Psoas muscle (tissue), 7 donors: ENCODE measurements at regions not wholly inside any gene's neighbourhood (a gene's known extent, or its start where the extent isn't known, plus 50 kb on each side); places are given as distances from the start of the nearest gene placed in this dataset.

Experiments used
- ATAC-seq, 4 donors: fragments of 200-7000 bp; cut with Tn5 transposase; one replicate each; pipeline ENCODE4 v1.9.1; 2020; ENCODE audit warnings: moderate library complexity in 3 of 4, mild to moderate bottlenecking in 2 of 4
- DNase-seq, 2 donors: peaks; one replicate each; pipeline ENCODE4 v3.0.0-alpha.2; 2020
- H3K27ac ChIP-seq: fragments of 200-600 bp; one replicate; pipeline ENCODE4 v1.8.0; 2022
- H3K27me3 ChIP-seq, 3 donors: fragments of 200-600 bp in 1 of 3; one replicate each; pipeline versions ENCODE4 v1.6.1 to v1.8.0; 2013 to 2022; ENCODE audit warnings: low read length in 2 of 3, mild to moderate bottlenecking in 2 of 3, moderate library complexity in 1 of 3; ENCODE audit not compliant: insufficient read depth in 3 of 3
- H3K36me3 ChIP-seq, 2 donors: fragments of 200-600 bp in 1 of 2; one replicate each; pipeline versions ENCODE4 v1.6.1 to v1.8.0; 2013 to 2022; ENCODE audit warnings: low read depth in 1 of 2, mild to moderate bottlenecking in 1 of 2, moderate library complexity in 1 of 2; ENCODE audit not compliant: insufficient read depth in 1 of 2
- H3K4me1 ChIP-seq: fragments of 200-600 bp; one replicate; pipeline ENCODE4 v1.8.0; 2022
- H3K4me3 ChIP-seq: fragments of 200-600 bp; one replicate; pipeline ENCODE4 v1.8.0; 2022; ENCODE audit warnings: mild to moderate bottlenecking
- H3K9me3 ChIP-seq: fragments of 200-600 bp; one replicate; pipeline ENCODE4 v1.8.0; 2022
- WGBS, 3 donors: extraction: QIAGEN DNeasy Blood & Tissue Kit; methylation state at CpG; one replicate each; pipeline versions ENCODE4 v1.1.6 to v1.1.7; 2013; 5-methylcytosine and 5-hydroxymethylcytosine counted together
- intact Hi-C, 2 donors: fragments of 100-400 bp; cut with DNase I; formaldehyde crosslinking; loops; one replicate each; pipeline versions ENCODE4 v1.11.0 to v1.14.2; 2022
- TF ChIP-seq, protein P1 (sequence below): fragments of 200-600 bp; IDR thresholded peaks from one replicate; pipeline ENCODE4 v1.8.0; 2022; ENCODE audit warnings: antibody characterized with exemption
- donor health status: healthy with polysubstance abuse.
- donor health status: DM: no; HTN: no; CAD: no; lungs with moderate emphysema.
- donor health status: Bipolar disorder and iron deficiency.
- donor health status: healthy.
- donor health status: DM: yes; HTN: yes; CAD: no.
- donor health status: DM: no; HTN: no; CAD: no.
- donor health status: DM: yes; HTN: yes; CAD: no.

DNA sequence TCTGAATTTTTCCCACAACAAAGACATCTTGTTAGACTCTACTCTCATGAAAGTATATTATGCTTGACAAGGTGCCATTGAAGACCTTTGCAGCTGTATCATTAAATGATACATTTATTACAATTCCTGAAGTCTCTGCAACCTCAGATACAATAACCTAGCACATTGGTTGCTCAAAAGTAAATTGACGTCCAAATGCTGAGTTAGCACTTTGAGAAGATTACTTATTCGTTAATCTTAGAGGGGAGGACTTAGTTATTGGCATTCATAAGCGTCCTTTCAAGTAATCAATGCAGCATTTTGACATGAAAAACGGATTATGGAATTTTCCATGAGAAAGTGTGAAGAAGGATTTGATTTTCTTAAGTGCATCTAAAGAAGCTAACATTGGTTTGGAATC, 151.6 kb downstream of the ARSF start:
- no peaks in the 10 kb centered on the region for H3K36me3 ChIP-seq
- intact Hi-C loops: no loop called here
- WGBS, 3 donors: 69 to 84% (median 73%) methylated on average over 4 of the region's 4 CpGs
- no peak overlapping the region for H3K4me3 ChIP-seq
- H3K4me1 ChIP-seq: no peaks in the 10 kb centered on the region
- no peak for ATAC-seq
- H3K27ac ChIP-seq: no peak overlapping the region
- no peaks in the 10 kb centered on the region for H3K27me3 ChIP-seq
- TF ChIP-seq, protein P1, sequence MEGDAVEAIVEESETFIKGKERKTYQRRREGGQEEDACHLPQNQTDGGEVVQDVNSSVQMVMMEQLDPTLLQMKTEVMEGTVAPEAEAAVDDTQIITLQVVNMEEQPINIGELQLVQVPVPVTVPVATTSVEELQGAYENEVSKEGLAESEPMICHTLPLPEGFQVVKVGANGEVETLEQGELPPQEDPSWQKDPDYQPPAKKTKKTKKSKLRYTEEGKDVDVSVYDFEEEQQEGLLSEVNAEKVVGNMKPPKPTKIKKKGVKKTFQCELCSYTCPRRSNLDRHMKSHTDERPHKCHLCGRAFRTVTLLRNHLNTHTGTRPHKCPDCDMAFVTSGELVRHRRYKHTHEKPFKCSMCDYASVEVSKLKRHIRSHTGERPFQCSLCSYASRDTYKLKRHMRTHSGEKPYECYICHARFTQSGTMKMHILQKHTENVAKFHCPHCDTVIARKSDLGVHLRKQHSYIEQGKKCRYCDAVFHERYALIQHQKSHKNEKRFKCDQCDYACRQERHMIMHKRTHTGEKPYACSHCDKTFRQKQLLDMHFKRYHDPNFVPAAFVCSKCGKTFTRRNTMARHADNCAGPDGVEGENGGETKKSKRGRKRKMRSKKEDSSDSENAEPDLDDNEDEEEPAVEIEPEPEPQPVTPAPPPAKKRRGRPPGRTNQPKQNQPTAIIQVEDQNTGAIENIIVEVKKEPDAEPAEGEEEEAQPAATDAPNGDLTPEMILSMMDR: no peak
- H3K9me3 ChIP-seq: no peaks in the 10 kb centered on the region
- DNase-seq: no peak

DNA sequence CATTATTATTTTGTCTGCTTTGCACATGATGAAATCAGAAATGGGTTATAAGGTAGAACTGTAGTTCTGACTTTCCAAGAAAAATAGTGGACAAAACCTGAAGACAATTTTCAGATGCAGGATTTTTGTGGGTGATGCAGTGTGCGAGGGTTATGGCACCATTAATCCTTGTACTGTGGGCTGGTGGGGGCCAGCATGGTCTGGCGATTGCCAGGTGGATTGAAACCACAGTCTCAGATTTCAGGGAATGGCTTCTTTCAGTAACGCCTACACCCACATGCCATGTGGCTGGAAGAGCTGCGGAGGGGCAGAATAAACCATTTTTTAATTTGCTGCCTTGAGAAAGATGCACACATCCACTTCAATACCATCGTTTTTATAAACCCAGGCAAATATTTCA, 150.5 kb downstream of the ARSF start:
- DNase-seq (no peak), ATAC-seq (no peak)
- no peaks in the 10 kb centered on the region for H3K27me3 ChIP-seq
- H3K36me3 ChIP-seq: no peaks in the 10 kb centered on the region
- no peaks in the 10 kb centered on the region for H3K4me1 ChIP-seq
- H3K27ac ChIP-seq: no peak overlapping the region
- intact Hi-C loops: no loop called here
- 22 to 39% (median 28%) methylated on average over 5 of the region's 5 CpGs for WGBS, 3 donors
- H3K4me3 ChIP-seq: no peak overlapping the region
- TF ChIP-seq, protein P1: no peak
- H3K9me3 ChIP-seq: no peaks in the 10 kb centered on the region

DNA sequence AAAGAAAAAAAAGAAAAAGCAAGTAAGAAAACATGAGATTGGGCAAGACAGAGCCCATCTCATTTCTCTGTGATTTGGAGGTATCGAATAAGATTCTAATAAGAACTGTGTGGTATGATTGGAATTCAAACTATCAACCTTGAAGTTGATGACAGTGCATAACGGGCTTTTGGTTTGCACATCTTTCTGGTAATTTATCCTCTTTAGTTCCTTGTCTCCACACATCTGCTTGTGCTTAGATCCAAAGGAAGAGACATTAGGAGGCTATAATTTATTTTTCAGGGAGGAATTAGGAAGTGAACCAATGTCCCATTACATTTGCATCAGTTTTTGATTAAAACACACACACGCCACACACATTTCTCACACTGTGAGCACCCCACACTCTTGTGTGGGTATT, 149.9 kb downstream of the ARSF start:
- ATAC-seq (no peak), DNase-seq (no peak)
- intact Hi-C loops: no loop called here
- 39 to 58% (median 46%) methylated on average over 3 of the region's 3 CpGs for WGBS, 3 donors
- TF ChIP-seq, protein P1: no peak
- Histone ChIP-seq H3K9me3 (no peaks in the 10 kb centered on the region), H3K27ac (no peak overlapping the region), H3K36me3 (no peaks in the 10 kb centered on the region), H3K4me3 (no peak overlapping the region), H3K27me3 (no peaks in the 10 kb centered on the region), H3K4me1 (no peaks in the 10 kb centered on the region)

DNA sequence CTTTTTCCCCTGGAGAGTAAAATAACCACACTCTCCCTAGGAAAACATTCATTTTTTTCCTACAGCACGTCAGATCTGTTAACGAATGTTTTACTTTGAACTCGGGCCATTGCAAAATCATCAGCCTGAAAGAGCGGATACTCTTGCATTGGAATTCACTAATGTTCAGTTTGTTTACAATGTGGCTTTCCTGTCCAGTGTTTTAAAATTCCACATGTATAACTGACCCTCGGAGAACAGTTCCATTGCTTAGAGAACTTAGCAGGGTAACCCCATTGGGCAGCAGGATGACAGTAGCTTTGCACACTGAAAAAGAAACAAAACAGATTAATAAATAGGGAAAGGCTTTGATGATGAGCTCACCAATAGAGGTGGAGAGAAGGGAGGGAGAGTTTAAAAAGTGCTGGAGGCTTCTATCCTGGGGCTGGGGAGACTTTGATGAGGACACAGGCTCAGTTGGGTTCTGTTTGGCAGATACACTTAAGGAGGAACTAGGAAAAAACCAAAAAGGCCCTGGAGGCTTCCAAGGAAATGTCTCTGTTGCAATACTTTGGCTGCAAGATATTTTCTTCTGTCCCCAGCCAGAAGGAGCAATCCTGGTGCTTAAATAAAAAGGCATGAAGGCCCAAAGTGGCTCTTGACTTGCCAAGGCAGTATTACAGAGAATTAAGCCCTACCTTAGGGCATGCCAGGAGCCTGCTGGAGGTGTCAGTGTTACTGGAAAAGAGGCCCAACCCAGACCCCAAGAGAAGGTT, 143.1 kb downstream of the ARSF start:
- DNase-seq (no peak), ATAC-seq (peak in 3 of 4 donors; percentile 49 to 65 (median 54))
- WGBS, 3 donors: 53 to 64% (median 63%) methylated on average over 5 of the region's 5 CpGs
- H3K4me3 ChIP-seq: no peak overlapping the region
- TF ChIP-seq, protein P1: no peak
- H3K4me1 ChIP-seq: no peaks in the 10 kb centered on the region
- intact Hi-C loops: no loop called here
- H3K27ac ChIP-seq: no peak overlapping the region
- H3K27me3 ChIP-seq: no peaks in the 10 kb centered on the region
- H3K36me3 ChIP-seq: no peaks in the 10 kb centered on the region
- no peaks in the 10 kb centered on the region for H3K9me3 ChIP-seq

DNA sequence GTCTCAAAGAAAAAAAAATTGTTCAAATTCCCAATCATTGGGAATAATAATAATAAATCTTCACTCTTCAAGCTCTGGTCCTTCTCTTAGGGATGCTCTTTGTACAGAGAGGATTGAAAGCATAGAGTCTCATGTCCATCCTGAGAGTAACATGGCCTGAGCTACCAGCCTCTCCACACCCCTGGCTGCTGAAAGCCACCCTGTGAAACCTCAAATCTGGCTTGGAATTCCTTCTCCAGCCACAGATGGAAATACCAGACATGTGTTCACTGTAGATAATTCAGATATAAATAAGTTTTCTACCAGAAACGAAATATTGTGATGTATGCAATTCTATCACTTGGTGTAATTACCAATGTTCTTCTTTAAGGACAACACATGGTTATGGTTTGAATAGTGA, 140.6 kb downstream of the ARSF start:
- no peak overlapping the region for H3K4me3 ChIP-seq
- H3K9me3 ChIP-seq: no peaks in the 10 kb centered on the region
- H3K36me3 ChIP-seq: no peaks in the 10 kb centered on the region
- intact Hi-C loops: no loop called here
- no peak overlapping the region for H3K27ac ChIP-seq
- TF ChIP-seq, protein P1: no peak
- no peaks in the 10 kb centered on the region for H3K27me3 ChIP-seq
- no peaks in the 10 kb centered on the region for H3K4me1 ChIP-seq
- DNase-seq: no peak
- 32 to 58% (median 46%) methylated on average over 1 of the region's 1 CpG for WGBS, 3 donors
- no peak for ATAC-seq
